ENCODE measurements at regions not wholly inside any gene's neighbourhood (a gene's known extent, or its start where the extent isn't known, plus 50 kb on each side); places are given as distances from the start of the nearest gene placed in this dataset.

DNA sequence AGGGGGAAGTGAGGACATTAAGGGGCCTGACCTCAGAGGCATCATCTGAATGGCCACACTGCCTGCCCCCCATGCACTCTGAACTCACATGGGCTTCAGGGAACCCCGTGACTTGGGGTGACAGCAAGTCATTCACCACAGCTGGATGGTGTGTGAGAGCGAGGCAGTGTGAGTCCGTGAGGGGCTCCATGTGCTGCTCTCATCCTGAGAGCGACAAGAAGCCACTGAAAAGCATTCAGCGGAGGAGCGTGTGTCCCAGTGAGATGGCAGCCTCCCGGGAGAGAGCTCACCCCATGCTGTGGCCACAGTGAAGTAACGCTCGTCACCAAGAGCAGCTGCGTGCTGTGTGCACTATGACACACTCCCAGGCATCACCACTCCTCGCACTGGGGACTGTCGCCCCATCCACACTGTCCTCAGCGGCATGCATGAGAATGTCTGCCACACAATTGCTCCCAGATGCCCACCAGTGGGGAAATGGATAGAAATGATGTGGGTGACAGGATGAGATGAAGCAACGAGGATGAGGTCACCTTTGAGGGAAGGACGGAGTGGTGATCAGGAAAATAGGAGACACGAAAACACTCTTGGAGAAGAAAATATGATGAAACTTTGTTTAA is 213.0 kb upstream of the RAB6C start:
- TF ChIP-seq, protein P1, sequence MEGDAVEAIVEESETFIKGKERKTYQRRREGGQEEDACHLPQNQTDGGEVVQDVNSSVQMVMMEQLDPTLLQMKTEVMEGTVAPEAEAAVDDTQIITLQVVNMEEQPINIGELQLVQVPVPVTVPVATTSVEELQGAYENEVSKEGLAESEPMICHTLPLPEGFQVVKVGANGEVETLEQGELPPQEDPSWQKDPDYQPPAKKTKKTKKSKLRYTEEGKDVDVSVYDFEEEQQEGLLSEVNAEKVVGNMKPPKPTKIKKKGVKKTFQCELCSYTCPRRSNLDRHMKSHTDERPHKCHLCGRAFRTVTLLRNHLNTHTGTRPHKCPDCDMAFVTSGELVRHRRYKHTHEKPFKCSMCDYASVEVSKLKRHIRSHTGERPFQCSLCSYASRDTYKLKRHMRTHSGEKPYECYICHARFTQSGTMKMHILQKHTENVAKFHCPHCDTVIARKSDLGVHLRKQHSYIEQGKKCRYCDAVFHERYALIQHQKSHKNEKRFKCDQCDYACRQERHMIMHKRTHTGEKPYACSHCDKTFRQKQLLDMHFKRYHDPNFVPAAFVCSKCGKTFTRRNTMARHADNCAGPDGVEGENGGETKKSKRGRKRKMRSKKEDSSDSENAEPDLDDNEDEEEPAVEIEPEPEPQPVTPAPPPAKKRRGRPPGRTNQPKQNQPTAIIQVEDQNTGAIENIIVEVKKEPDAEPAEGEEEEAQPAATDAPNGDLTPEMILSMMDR (conservative IDR thresholded peaks at IDR 0.05): no peak
- H3K27ac ChIP-seq: no peak overlapping the region

DNA sequence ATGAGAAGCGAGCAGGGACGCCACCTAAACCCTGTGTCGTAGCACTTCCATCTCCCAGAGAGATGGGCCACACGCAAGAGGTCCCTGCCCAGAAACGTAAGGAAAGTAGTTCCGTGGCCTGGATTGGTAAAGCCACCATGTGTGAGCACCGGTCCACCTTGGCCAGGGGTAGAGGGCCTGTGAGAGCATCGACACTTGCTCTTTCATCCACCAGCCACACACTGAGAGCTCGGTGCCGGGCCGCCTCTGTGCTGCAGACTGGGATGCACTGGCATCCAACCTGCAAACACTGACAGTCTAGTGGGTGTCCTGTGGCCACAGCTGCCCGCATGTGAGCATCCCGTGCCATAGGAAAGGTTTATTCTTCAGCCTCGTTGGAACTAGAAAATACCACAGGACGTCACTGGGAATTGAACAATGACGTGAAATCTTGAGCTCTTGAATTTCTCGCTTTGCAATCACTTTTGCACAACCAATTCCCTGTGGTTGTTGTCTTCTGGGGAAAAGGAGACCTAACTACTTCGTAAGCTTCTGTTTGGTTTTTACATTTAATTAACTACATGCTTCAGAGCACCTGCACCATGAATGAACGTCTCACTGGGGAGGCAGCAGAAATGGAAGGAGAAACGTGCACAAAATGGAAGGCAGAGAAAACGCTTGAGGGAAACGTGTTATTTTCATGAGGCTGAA is 212.0 kb upstream of the RAB6C start:
- H3K27ac ChIP-seq: no peak overlapping the region
- TF ChIP-seq, protein P1 (conservative IDR thresholded peaks at IDR 0.05): no peak

DNA sequence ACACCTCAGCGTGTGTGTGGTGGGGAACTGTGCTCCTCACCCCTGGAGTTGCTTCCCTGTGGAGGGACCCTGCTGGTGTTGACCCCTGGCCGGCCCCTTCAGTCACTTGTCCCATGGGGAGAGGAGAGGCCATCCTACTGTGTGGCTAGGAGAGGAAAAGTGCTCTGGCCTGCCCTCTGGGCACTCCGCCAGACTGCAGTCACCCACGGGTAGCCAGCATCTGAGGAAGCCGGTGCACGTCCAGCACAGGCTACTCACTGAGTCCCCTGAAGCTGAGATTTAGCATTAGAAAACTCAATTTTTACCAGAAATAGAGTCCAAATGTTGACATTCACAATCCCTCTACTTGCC is 211.5 kb upstream of the RAB6C start:
- no peak overlapping the region for H3K27ac ChIP-seq
- TF ChIP-seq, protein P1 (conservative IDR thresholded peaks at IDR 0.05): no peak

DNA sequence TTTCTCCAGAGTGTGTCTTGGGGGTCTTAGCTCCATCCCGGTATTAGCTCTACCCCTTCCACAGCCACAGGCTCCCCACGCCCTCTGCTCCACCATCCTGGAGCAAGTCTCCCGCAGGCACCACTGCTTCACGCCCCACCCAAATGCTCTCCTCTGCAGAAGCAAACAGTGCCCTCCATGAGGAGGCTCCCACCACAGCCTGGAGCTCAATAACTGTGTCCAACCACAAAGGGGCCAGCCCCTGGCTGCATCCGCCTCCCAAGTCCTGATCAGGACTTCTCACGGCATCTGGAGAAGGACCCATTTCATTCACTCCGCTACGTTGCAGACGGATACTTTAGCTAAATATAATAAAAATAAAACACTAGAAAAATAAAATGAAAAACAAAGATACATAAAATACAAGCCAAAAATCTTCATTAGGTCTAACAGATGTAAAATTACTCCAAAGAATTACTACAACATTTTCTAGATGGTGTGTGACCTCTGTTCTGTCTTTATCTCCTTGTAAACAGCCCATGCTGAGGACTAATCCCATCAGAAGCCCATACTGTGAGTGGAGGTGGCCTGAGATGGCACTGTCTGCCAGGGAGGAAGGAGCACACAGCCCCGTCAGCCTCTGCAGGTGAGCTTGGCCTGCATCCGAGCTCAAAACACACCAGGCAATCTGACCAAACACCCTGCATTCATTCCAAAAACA is 210.8 kb upstream of the RAB6C start:
- no peak overlapping the region for H3K27ac ChIP-seq

DNA sequence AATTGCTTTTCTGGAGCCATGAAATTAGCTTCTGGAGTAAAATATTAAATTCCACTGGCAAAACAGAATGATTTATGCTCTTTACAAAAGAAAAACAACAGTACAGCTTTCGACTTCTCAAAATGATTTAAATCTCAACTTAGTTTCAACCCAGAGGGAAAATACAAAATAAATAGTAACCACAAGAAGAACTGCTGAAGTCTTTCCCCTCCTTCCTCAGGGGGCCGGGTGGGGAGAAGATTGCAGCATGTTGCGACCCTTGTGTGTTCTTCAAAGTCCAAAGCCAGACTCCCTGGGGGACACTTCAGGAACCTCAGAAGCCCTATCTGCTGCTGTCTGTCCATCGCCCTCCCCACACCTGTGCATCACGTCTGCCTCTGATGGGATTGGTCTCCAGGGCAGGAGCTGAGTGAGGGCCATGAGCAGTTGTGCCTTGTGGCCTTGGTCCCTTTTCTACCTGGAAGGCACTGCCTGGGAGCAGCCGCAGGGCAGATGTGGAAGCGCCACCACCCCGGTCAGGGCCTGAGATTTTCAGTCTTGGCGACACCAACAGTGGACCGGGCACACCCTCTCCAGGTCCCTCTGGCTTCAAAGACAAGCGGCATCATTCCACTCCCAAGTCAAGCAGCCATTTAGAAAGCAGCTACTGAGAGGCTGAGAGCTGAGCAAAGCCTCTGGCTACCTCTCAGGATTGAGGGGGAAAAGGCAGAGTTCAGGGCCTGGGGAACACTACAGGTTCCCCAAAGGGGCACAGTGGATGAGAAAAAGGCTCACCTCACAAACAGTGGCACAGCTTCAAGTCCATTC is 210.1 kb upstream of the RAB6C start:
- TF ChIP-seq, protein P1 (conservative IDR thresholded peaks at IDR 0.05): no peak
- H3K27ac ChIP-seq: no peak overlapping the region

More for the DNA sequence above, 210.8 kb upstream of the RAB6C start:
- TF ChIP-seq, protein P1 (conservative IDR thresholded peaks at IDR 0.05): no peak

DNA sequence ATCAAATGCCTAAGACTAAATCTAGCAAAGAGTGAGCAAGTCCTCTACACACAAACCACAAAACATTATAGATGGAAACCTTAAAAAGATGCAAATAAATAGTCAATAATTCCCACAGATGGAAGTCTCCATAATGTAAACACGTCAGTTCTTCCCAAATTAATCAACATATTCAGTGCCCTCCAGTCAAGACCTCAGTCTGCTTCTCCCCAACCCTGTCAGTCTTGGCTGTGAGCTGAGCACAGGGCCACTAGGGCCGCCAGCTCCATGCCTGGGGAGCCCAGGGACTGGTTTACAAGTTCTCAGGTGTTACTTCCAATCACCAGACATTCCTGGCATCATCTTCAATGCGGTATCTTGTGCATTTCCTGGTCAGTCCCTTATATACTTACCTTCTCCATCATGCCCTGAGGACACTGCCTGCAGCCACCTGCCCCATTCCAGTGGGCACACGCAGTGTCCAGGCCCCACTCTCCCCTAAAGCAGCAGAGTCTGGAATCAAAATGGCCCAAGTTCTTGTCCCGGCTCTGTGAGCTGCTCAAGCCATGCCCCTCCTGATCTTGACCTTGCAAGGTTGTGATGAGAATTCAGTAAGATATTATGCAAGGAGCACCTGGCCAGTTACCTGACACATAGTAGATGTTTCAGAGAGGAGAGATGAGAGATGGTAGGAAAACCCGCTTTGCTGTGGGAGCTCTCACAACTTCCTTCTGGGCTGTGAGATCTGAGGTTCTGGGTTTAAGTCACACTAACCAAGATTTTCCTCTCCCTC is 207.9 kb upstream of the RAB6C start:
- TF ChIP-seq, protein P1 (conservative IDR thresholded peaks at IDR 0.05): no peak
- H3K27ac ChIP-seq: no peak overlapping the region

Data from VCaP (cell line).